Medulla oblongata (tissue), 1 donor: ENCODE measurements at regions not wholly inside any gene's neighbourhood (a gene's known extent, or its start where the extent isn't known, plus 50 kb on each side); places are given as distances from the start of the nearest gene placed in this dataset.
"Not testable (repeated sequence)": the region's sequence is repeated elsewhere in the genome, so short reads cannot be mapped to it uniquely, and the experiment has no call there.

ENCODE experiments used
- DNase-seq: peaks from one replicate; pipeline ENCODE4 v3.0.0-alpha.2; 2015; ENCODE audit errors: extremely low spot score

DNA sequence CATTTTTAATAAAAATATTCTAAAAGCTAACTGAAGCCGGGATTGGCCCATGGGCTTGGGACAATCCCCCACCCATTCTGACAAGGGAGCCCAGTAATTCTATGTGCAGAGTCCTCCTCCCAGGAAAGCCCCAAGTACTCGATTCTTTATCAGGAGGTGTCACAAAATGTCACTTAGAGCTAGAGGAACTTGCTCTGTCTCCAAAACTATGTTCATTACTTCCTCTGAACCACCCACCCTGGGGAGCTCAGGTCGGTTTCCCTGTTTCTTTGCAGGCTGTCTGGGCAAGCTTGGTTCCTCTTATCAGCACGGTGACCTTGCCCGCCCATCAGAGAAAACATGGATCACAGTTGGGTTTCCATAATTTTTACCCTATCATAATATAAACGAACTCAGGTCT is 430.6 kb upstream of the ID2 start:
- no peak for DNase-seq

DNA sequence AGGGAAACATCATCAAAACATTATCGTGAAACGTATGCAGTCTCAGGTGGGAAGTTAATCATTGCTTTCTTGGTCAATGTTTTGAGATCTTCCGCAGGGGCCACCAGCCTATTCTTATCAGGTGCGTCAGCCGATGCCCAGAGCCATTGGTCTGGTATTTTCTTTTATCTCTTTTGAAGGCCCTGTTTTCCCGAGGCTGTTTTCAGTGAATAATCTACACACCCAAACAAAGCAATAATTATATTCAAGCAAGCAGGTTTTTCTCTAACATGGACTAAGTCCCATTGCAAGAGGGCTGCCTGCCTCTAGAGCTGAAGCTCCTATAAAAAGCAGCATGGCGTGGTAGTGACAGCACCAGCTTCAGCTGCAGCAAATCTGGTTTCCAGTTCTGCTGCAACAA is 430.0 kb upstream of the ID2 start:
- no peak for DNase-seq

GRCh38 chr2:8252997-8253694 is 428.7 kb upstream of the ID2 start:
- no peak for DNase-seq

GRCh38 chr2:8253781-8254180 is 428.1 kb upstream of the ID2 start:
- DNase-seq: no peak

DNA sequence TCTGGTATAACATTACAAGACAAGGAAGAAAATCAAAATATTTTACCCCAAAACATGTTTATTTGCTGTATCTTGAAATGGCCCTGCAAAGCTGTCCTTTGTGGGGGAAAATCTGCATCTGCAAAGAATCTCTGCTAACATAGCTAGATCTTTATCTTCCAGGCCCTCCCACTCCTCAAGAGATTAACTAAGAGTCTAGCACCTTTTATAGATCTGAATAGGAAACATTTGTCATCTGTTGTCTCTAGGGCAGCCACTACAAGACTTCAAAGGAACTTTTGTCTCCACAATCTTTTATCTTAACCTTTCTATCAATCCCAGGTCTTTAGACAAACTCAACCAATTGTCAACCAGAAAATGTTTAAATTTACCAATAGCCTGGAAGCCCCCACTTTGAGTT is 427.6 kb upstream of the ID2 start:
- DNase-seq: not testable (repeated sequence)

DNA sequence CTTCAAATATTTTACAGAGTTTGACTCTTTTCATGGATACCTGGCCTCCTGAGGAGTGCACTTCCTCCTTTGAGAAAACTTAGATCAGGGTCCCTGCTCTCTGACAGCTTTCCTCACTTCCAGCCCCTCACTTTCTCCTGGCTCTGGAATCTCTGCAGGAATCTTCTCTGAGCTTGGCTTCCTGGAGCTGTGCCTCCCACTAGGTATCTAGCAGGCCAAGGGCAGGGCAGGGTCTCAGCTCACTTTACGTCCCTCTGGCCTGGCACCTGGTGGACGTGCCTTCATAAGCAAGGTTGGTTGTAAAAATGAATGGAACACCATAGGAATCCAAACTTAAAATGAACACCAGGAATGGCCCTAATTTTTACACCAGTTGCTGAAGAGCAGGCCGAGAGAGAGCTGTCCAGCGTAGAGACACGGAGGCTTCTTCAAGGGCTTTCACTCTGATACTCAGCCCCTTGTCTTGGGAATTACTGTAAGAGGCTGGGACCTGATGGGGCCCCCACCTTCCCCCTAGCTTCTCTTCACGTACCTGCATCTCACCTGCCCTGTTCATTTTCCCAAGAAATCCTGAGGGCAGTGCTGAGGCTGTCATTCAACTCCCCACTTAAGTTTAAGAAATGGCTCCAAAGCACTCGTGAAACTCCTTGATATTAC is 426.9 kb upstream of the ID2 start:
- DNase-seq: no peak

DNA sequence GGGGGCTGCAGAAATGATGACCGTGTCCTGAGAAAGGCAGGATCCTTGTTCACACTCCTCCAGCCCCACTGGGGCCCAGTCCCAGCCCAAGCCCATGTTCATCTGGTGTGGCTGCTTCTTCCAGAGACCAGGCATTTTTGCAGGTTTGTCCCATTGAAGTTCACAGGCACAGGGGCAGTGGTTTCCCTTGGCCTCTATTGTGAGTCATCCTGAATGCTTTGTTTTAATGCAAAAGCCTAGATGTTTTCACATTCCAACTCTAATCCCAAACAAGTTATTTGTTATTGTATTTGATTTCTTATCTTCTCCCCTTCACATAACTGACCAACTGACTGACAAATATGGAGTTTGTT is 426.4 kb upstream of the ID2 start:
- DNase-seq: no peak

DNA sequence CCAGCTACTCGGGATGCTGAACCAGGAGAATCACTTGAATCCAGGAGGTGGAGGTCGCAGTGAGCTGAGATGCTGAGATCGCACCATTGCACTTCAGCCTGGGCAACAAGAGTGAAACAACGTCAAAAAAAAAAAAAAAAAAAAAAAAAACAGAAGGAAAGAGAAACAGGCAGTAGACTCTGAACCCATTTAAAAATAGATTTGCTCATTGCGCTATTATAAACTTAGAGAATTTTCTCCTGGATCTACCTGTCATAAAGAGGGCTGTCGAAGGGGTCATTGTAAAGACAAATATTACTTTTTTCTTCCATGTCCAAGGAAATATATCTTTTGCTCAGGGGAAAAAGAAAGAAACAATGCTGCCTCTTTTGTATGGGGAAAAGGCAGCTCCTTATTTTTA is 425.0 kb upstream of the ID2 start:
- DNase-seq: no peak

DNA sequence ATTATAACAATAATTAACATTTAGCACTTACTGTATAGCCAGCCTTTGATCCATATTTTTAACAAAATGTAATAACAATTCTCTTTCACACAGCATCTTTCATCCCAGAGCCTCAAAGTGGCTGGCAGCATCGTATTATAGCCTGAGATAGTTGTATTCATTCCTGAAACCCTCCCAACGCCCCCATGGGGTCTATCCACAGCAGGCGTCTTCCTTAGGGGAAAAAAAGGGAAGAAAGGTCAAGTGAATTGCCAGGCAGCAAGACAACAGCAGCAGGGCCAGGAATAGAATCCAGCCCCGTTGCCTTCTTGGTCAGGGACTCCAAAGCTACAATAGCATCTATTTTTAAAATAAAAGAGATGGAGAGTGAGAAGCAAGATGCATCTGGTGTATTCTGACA is 424.4 kb upstream of the ID2 start:
- DNase-seq: no peak

- DNase-seq: no peak
Measured at GRCh38 chr2:8258406-8258805, 423.4 kb upstream of the ID2 start.

- DNase-seq: peak; percentile 91
Measured at GRCh38 chr2:8259106-8259840, 422.6 kb upstream of the ID2 start.

GRCh38 chr2:8259841-8260178 is 422.0 kb upstream of the ID2 start:
- no peak for DNase-seq

DNA sequence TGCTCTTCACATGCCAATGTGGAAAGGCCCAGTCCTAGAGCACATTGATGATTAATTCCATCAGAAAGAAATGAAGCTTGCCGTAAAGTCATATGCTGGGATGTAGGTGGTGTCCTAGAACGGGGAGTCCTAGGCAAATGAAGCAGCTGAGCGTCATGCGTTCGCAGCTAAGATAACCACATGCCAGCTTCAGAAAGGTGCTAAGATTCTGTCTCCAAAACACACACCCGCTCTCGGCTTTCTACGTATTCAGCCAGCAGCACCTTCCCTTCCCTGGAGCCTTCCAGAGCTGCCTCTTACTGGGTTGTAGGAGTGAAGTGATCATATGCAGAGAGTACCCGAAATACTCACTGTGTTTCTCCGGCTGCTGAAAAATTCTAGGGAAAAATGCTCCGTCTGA is 421.6 kb upstream of the ID2 start:
- no peak for DNase-seq

- no peak for DNase-seq
Measured at GRCh38 chr2:8263901-8264300, 418.0 kb upstream of the ID2 start.

GRCh38 chr2:8264981-8265380 is 416.9 kb upstream of the ID2 start:
- DNase-seq: no peak

DNA sequence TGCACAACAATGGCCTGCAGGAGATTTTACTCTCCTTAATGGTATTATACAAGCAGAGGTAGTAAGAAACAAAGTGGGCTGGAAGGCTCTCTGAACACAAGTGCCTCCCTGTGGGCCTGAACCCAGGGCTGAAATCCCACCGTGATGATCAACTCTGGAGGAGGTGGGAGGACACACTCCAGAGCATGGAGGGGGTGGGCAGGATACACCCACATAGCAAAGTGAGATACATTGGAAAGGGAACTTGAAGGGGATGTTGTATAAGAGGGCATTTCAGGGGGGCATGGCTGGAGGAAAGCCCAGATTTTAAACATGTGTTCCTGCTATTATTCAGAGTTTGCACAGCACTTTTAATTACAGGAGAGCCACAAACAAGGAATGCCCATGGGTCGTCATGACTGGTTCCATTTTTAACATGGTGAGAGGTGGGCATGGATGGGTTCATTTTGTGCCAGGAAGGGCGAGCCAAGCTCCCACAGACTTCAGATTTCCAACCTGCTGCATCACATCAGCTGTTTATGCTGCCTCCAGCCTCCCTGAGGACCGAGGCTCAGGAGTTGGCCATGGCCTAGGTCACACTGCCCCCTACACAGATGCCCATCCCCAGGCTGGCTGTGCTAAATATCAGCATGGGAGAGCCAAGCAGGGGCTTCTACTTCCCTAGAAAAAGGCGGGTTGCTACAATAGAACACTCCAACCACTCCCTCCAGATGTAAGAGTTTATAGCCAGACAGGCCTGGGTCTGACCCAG is 416.2 kb upstream of the ID2 start:
- no peak for DNase-seq

GRCh38 chr2:8266563-8266962 is 415.3 kb upstream of the ID2 start:
- no peak for DNase-seq

GRCh38 chr2:8267048-8267447 is 414.8 kb upstream of the ID2 start:
- no peak for DNase-seq

- no peak for DNase-seq
Measured at GRCh38 chr2:8267721-8268120, 414.1 kb upstream of the ID2 start.

- DNase-seq: no peak
Measured at GRCh38 chr2:8268172-8268783, 413.6 kb upstream of the ID2 start.

GRCh38 chr2:8270699-8271098 is 411.2 kb upstream of the ID2 start:
- no peak for DNase-seq

GRCh38 chr2:8271461-8271860 is 410.4 kb upstream of the ID2 start:
- DNase-seq: no peak
